Tibial nerve (tissue), 4 donors: ENCODE measurements at regions not wholly inside any gene's neighbourhood (a gene's known extent, or its start where the extent isn't known, plus 50 kb on each side); places are given as distances from the start of the nearest gene placed in this dataset. TPM values are rescaled to one million over a fixed set of nuclear protein-coding genes. Genes with fewer than 3 reads are reported as not detected.

Experiments
- DNase-seq, 2 donors: peaks; one replicate each; pipeline ENCODE4 v3.0.0-alpha.2; 2019; ENCODE audit warnings: low spot score in 2 of 2
- H3K27ac ChIP-seq, 4 donors: fragments of 200-600 bp; sonication (generic) in 3 of 4; one replicate each; pipeline ENCODE4 v1.5.1; 2017 to 2019; ENCODE audit warnings: mild to moderate bottlenecking in 1 of 4
- H3K27me3 ChIP-seq, 2 donors: fragments of 200-600 bp; sonication (generic) in 1 of 2; one replicate each; pipeline versions ENCODE4 v1.5.1 to v1.6.0; 2017 to 2019
- H3K36me3 ChIP-seq, 3 donors: fragments of 200-600 bp; sonication (generic); one replicate each; pipeline ENCODE4 v1.5.1; 2018 to 2019
- H3K4me1 ChIP-seq, 4 donors: fragments of 200-600 bp; sonication (generic) in 3 of 4; one replicate each; pipeline ENCODE4 v1.5.1; 2017 to 2019
- H3K4me3 ChIP-seq, 4 donors: fragments of 200-600 bp; sonication (generic) in 3 of 4; one replicate each; pipeline ENCODE4 v1.5.1; 2017 to 2019; ENCODE audit warnings: mild to moderate bottlenecking in 1 of 4, moderate library complexity in 1 of 4
- H3K9me3 ChIP-seq, 4 donors: fragments of 200-600 bp; sonication (generic) in 3 of 4; one replicate each; pipeline ENCODE4 v1.5.1; 2017 to 2019
- CTCF ChIP-seq, 5 experiments: fragments of 200-600 bp in 3 of 5; fragments of 450-650 bp in 2 of 5; sonication (generic) in 3 of 5; IDR thresholded peaks; one replicate each; pipeline ENCODE4 v1.5.1; 2016 to 2019; ENCODE audit warnings: antibody characterized with exemption in 5 of 5, mild to moderate bottlenecking in 3 of 5, moderate library complexity in 2 of 5
- EP300 ChIP-seq, 2 donors: sonication (generic); formaldehyde crosslinking; IDR thresholded peaks; one replicate each; pipeline ENCODE4 v1.6.1; 2017; ENCODE audit warnings: antibody characterized with exemption in 2 of 2, mild to moderate bottlenecking in 1 of 2
- POLR2A ChIP-seq, 2 donors: fragments of 450-650 bp; IDR thresholded peaks; one replicate each; pipeline ENCODE4 v1.6.1; 2017; ENCODE audit warnings: antibody characterized with exemption in 2 of 2, mild to moderate bottlenecking in 2 of 2, moderate library complexity in 2 of 2
- WGBS, 2 donors: methylation state at CpG; one replicate each; pipeline ENCODE4 v1.1.5; 2018; 5-methylcytosine and 5-hydroxymethylcytosine counted together
- small RNA-seq: library from RNA; depleted of rRNA; stranded (forward); fragments of <200 nt; gene quantifications from one replicate; pipeline ENCODE3, GENCODE V24; 2016

- no peak for DNase-seq
- H3K27ac ChIP-seq: no peak overlapping the region
- H3K9me3 ChIP-seq: no peaks in the 10 kb centered on the region
- H3K36me3 ChIP-seq: no peaks in the 10 kb centered on the region
- H3K4me3 ChIP-seq: no peak overlapping the region
- TF ChIP-seq EP300 (IDR thresholded peaks at IDR 0.05): no peak
- no peak for TF ChIP-seq POLR2A (IDR thresholded peaks at IDR 0.05)
- TF ChIP-seq CTCF (IDR thresholded peaks at IDR 0.05): no peak
- peaks cover 0 to 6% (median 0%) of the 10 kb centered on the region in 4 donors for H3K4me1 ChIP-seq
- H3K27me3 ChIP-seq: no peaks in the 10 kb centered on the region
- WGBS, 2 donors: 73 to 85% methylated on average over 5 of the region's 5 CpGs
Measured at GRCh38 chr13:106625578-106625977, 57.6 kb upstream of the ARGLU1 start.

GRCh38 chr13:106623799-106624460 lies 56.0 kb upstream of the ARGLU1 start:
- Histone ChIP-seq H3K4me3 (no peak overlapping the region), H3K4me1 (peaks cover 0 to 8% (median 0%) of the 10 kb centered on the region in 4 donors), H3K27ac (no peak overlapping the region), H3K9me3 (no peaks in the 10 kb centered on the region), H3K27me3 (no peaks in the 10 kb centered on the region), H3K36me3 (no peaks in the 10 kb centered on the region)
- DNase-seq: no peak
- TF ChIP-seq POLR2A (IDR thresholded peaks at IDR 0.05): no peak
- TF ChIP-seq EP300 (IDR thresholded peaks at IDR 0.05): no peak
- no peak for TF ChIP-seq CTCF (IDR thresholded peaks at IDR 0.05)
- WGBS, 2 donors: 61 to 70% methylated on average over 7 of the region's 7 CpGs

- 66 to 92% methylated on average over 1 of the region's 1 CpG for WGBS, 2 donors
- H3K27me3 ChIP-seq: no peaks in the 10 kb centered on the region
- H3K9me3 ChIP-seq: no peaks in the 10 kb centered on the region
- H3K4me1 ChIP-seq: peaks cover 0 to 8% (median 0%) of the 10 kb centered on the region in 4 donors
- no peak overlapping the region for H3K27ac ChIP-seq
- DNase-seq: no peak
- TF ChIP-seq POLR2A (IDR thresholded peaks at IDR 0.05): no peak
- TF ChIP-seq EP300 (IDR thresholded peaks at IDR 0.05): no peak
- TF ChIP-seq CTCF (IDR thresholded peaks at IDR 0.05): no peak
- H3K36me3 ChIP-seq: no peaks in the 10 kb centered on the region
- no peak overlapping the region for H3K4me3 ChIP-seq
Measured at GRCh38 chr13:106621833-106622232, 53.9 kb upstream of the ARGLU1 start.

GRCh38 chr13:106619688-106620555 lies 52.0 kb upstream of the ARGLU1 start:
- peak in 1 of 2 donors; percentile 23 for DNase-seq
- Histone ChIP-seq H3K9me3 (no peaks in the 10 kb centered on the region), H3K27ac (no peak overlapping the region), H3K36me3 (no peaks in the 10 kb centered on the region), H3K4me1 (peaks cover 0 to 8% (median 0%) of the 10 kb centered on the region in 4 donors), H3K4me3 (no peak overlapping the region), H3K27me3 (no peaks in the 10 kb centered on the region)
- TF ChIP-seq CTCF (IDR thresholded peaks at IDR 0.05) (peak; percentile 69 to 78 (median 71)), EP300 (IDR thresholded peaks at IDR 0.05) (peak in 1 of 2 donors; percentile 41), POLR2A (IDR thresholded peaks at IDR 0.05) (no peak)
- WGBS, 2 donors: 30 to 33% methylated on average over 10 of the region's 10 CpGs

Small RNA genes lying in the stretch of these regions (small RNA-seq; reads per million reads assigned to genes)
- not detected for gene MIR1267
- gene SNORD31B: not detected
